H1 (cell line): ENCODE measurements at regions not wholly inside any gene's neighbourhood (a gene's known extent, or its start where the extent isn't known, plus 50 kb on each side); places are given as distances from the start of the nearest gene placed in this dataset.
"Not testable (repeated sequence)": the region's sequence is repeated elsewhere in the genome, so short reads cannot be mapped to it uniquely, and the experiment has no call there.

Experiments
- CTCF ChIA-PET: fragments of 300-600 bp; sonication (Branson Sonifier 250); formaldehyde crosslinking; loops from one replicate; lab custom pipeline; 2021; ENCODE audit not compliant: partially characterized antibody; lab: Charles Lee
- POLR2A ChIA-PET: fragments of 300-600 bp; sonication (Branson Sonifier 250); formaldehyde crosslinking; loops from one replicate; lab custom pipeline; 2021; ENCODE audit warnings: inconsistent platforms; ENCODE audit not compliant: partially characterized antibody; lab: Charles Lee
- DNase-seq, 2 experiments: peaks; one replicate each; pipeline versions ENCODE4 v3.0.0 to v3.0.0-alpha.2; 2010 to 2022; ENCODE audit warnings: low spot score in 2 of 2, low read depth in 1 of 2, mixed read lengths in 1 of 2
- FAIRE-seq: peaks from 2 replicates; lab custom pipeline; 2011; peaks lifted over from hg19 to GRCh38; lab: Jason Lieb, UNC
- H2AFZ ChIP-seq: 2 replicates; pipeline ENCODE4 v1.8.1; 2012; ENCODE audit warnings: low read length, inconsistent platforms
- H2AK5ac ChIP-seq: 2 replicates; pipeline ENCODE4 v1.6.1; 2013; ENCODE audit warnings: low read depth, low read length
- H2BK120ac ChIP-seq: replicated peaks from 2 replicates; pipeline ENCODE3; 2013; ENCODE audit warnings: low read depth, low read length, inconsistent platforms
- H2BK12ac ChIP-seq: 2 replicates; pipeline ENCODE4 v1.6.1; 2013; ENCODE audit warnings: low read depth, low read length
- H2BK15ac ChIP-seq: 2 replicates; pipeline ENCODE4 v1.6.1; 2013; ENCODE audit warnings: low read length
- H2BK20ac ChIP-seq: 2 replicates; pipeline ENCODE4 v1.6.1; 2013; ENCODE audit warnings: low read length
- H2BK5ac ChIP-seq: 2 replicates; pipeline ENCODE4 v1.6.1; 2013; ENCODE audit warnings: low read depth, low read length
- H3K14ac ChIP-seq: 2 replicates; pipeline ENCODE4 v1.6.1; 2013; ENCODE audit warnings: inconsistent platforms; ENCODE audit not compliant: insufficient read length
- H3K18ac ChIP-seq: 2 replicates; pipeline ENCODE4 v1.6.1; 2013; ENCODE audit warnings: low read length; ENCODE audit errors: extremely low read depth
- H3K23ac ChIP-seq: 2 replicates; pipeline ENCODE4 v1.6.1; 2013; ENCODE audit warnings: inconsistent platforms; ENCODE audit not compliant: insufficient read length
- H3K23me2 ChIP-seq: 2 replicates; pipeline ENCODE4 v1.6.1; 2013; ENCODE audit warnings: low read depth, low read length
- H3K27ac ChIP-seq: 2 replicates; pipeline ENCODE4 v1.6.1; 2011; ENCODE audit warnings: low read depth, low read length, inconsistent platforms
- H3K27me3 ChIP-seq, 4 experiments: replicated peaks in 1 of 4; 1 replicate in 1 of 4; 2 replicates in 3 of 4; pipeline versions ENCODE4 v1.6.1 to v1.8.1; 2011 to 2013; ENCODE audit warnings: low read length in 3 of 4, mild to moderate bottlenecking in 3 of 4, inconsistent platforms in 2 of 4, mixed read lengths in 2 of 4, moderate library complexity in 1 of 4; ENCODE audit not compliant: control insufficient read depth in 3 of 4, insufficient read depth in 3 of 4; ENCODE audit errors: extremely low read depth in 1 of 4
- H3K36me3 ChIP-seq, 4 experiments: 2 replicates each; pipeline versions ENCODE4 v1.6.1 to v1.8.1; 2011 to 2013; ENCODE audit warnings: mild to moderate bottlenecking in 4 of 4, low read length in 3 of 4, moderate library complexity in 2 of 4, control low read depth in 1 of 4, inconsistent platforms in 1 of 4; ENCODE audit not compliant: insufficient read depth in 4 of 4, control insufficient read depth in 2 of 4
- H3K4ac ChIP-seq: replicated peaks from 2 replicates; pipeline ENCODE3; 2013; ENCODE audit warnings: low read length, low read depth, mixed read lengths, inconsistent platforms; ENCODE audit not compliant: insufficient read length
- H3K4me1 ChIP-seq, 4 experiments: replicated peaks in 1 of 4; 1 replicate in 1 of 4; 2 replicates in 3 of 4; pipeline versions ENCODE4 v1.6.1 to v1.8.1; 2011 to 2013; ENCODE audit warnings: low read length in 3 of 4, inconsistent platforms in 2 of 4, mixed read lengths in 1 of 4; ENCODE audit not compliant: insufficient read depth in 4 of 4, control insufficient read depth in 3 of 4
- H3K4me2 ChIP-seq, 2 experiments: 2 replicates each; pipeline versions ENCODE4 v1.6.1 to v1.8.1; 2011 to 2013; ENCODE audit warnings: low read depth in 2 of 2, low read length in 2 of 2, control low read depth in 1 of 2, inconsistent platforms in 1 of 2, mild to moderate bottlenecking in 1 of 2; ENCODE audit not compliant: insufficient read depth in 1 of 2
- H3K4me3 ChIP-seq, 4 experiments: fragments of 200-600, 300-600 bp in 1 of 4; sonication (generic), shearing (Covaris generic), sonication (Bioruptor Twin) in 1 of 4; 2 replicates each; pipeline versions ENCODE4 v1.5.1 to v1.8.1; 2011 to 2016; ENCODE audit warnings: low read length in 4 of 4, low read depth in 3 of 4, control low read depth in 2 of 4, inconsistent platforms in 2 of 4, mild to moderate bottlenecking in 2 of 4, mixed read lengths in 1 of 4, moderate library complexity in 1 of 4; ENCODE audit not compliant: insufficient read depth in 2 of 4; ENCODE audit errors: extremely low read depth in 1 of 4
- H3K56ac ChIP-seq: replicated peaks from 2 replicates; pipeline ENCODE3; 2013; ENCODE audit warnings: low read depth, mild to moderate bottlenecking, mixed read lengths, low read length, inconsistent platforms; ENCODE audit not compliant: insufficient read length
- H3K79me1 ChIP-seq: 2 replicates; pipeline ENCODE4 v1.6.1; 2013; ENCODE audit warnings: low read depth, low read length, control low read depth
- H3K79me2 ChIP-seq, 2 experiments: 2 replicates each; pipeline versions ENCODE4 v1.6.1 to v1.8.1; 2012 to 2013; ENCODE audit warnings: low read length in 2 of 2, mild to moderate bottlenecking in 2 of 2, inconsistent platforms in 1 of 2; ENCODE audit not compliant: insufficient read depth in 2 of 2, control insufficient read depth in 1 of 2
- H3K9ac ChIP-seq, 4 experiments: replicated peaks in 1 of 4; 1 replicate in 1 of 4; 2 replicates in 3 of 4; pipeline versions ENCODE4 v1.6.1 to v1.8.1; 2011 to 2013; ENCODE audit warnings: low read depth in 3 of 4, low read length in 3 of 4, control low read depth in 2 of 4, mild to moderate bottlenecking in 2 of 4, moderate library complexity in 2 of 4, inconsistent platforms in 1 of 4; ENCODE audit errors: extremely low read depth in 1 of 4
- H3K9me3 ChIP-seq, 2 experiments: 2 replicates each; pipeline versions ENCODE4 v1.6.1 to v1.8.1; 2012 to 2013; ENCODE audit warnings: mild to moderate bottlenecking in 2 of 2, moderate library complexity in 2 of 2, control low read depth in 1 of 2, inconsistent platforms in 1 of 2, low read depth in 1 of 2, low read length in 1 of 2, mixed read lengths in 1 of 2; ENCODE audit not compliant: insufficient read depth in 2 of 2
- H4K20me1 ChIP-seq, 2 experiments: replicated peaks in 1 of 2; 2 replicates each; pipeline versions ENCODE3 to v1.8.1; 2011 to 2013; ENCODE audit warnings: inconsistent platforms in 2 of 2, low read length in 2 of 2, mild to moderate bottlenecking in 1 of 2; ENCODE audit not compliant: insufficient read depth in 2 of 2, control insufficient read depth in 1 of 2
- H4K5ac ChIP-seq: 2 replicates; pipeline ENCODE4 v1.6.1; 2013; ENCODE audit warnings: low read length, low read depth, mixed read lengths, inconsistent platforms; ENCODE audit not compliant: insufficient read length
- H4K8ac ChIP-seq: 2 replicates; pipeline ENCODE4 v1.8.0; 2013; ENCODE audit warnings: mild to moderate bottlenecking, moderate library complexity, low read length, inconsistent platforms; ENCODE audit not compliant: insufficient read depth; ENCODE audit errors: extremely low read depth
- H4K91ac ChIP-seq: replicated peaks from 2 replicates; pipeline ENCODE3; 2013; ENCODE audit warnings: low read length, mixed read lengths, inconsistent platforms; ENCODE audit not compliant: insufficient read length
- WGBS, 2 experiments: shearing (Covaris generic) in 1 of 2; methylation state at CpG; one replicate each; pipeline versions ENCODE4 v1.1.6 to v1.1.7; 2013 to 2015; ENCODE audit warnings: low lambda C conversion rate in 2 of 2, mixed read lengths in 2 of 2, inconsistent platforms in 1 of 2, low coverage in 1 of 2, missing lambda C conversion rate in 1 of 2; ENCODE audit not compliant: insufficient replicate concordance in 2 of 2, insufficient coverage in 1 of 2, insufficient read length in 1 of 2; ENCODE audit errors: extremely low coverage in 1 of 2, missing lambda C conversion rate in 1 of 2; 5-methylcytosine and 5-hydroxymethylcytosine counted together

DNA sequence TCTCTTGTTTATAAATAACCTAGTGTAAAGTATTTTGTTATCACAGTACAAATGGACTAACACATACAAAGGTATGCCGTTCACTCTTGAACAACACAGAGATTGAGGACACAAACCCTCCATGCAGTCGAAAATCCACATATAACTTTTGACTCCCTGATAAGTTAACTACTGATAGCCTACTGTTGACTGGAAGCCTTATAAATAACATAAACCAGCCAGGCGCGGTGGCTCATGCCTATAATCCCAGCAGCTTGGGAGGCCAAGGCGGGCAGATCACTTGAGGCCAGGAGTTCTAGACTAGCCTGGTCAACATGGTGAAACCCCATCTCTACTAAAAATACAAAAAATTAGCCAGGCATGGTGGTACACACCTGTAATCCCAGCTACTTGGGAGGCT, 290.1 kb upstream of the IGF1R start:
- not testable (repeated sequence) for DNase-seq, H2BK12ac ChIP-seq

More for the DNA sequence above, 290.1 kb upstream of the IGF1R start:
- H3K4me2 ChIP-seq, H3K14ac ChIP-seq, H2BK20ac ChIP-seq, H3K4ac ChIP-seq, H3K36me3 ChIP-seq, H2BK15ac ChIP-seq, H2AFZ ChIP-seq, H4K91ac ChIP-seq, H3K79me1 ChIP-seq, H2BK120ac ChIP-seq, H3K4me3 ChIP-seq, H3K9ac ChIP-seq, H4K8ac ChIP-seq, H3K18ac ChIP-seq, POLR2A ChIA-PET, H3K27ac ChIP-seq, FAIRE-seq, H3K4me1 ChIP-seq, H3K9me3 ChIP-seq, CTCF ChIA-PET, H3K23me2 ChIP-seq, H3K56ac ChIP-seq, H4K5ac ChIP-seq, H3K79me2 ChIP-seq, H2AK5ac ChIP-seq, H4K20me1 ChIP-seq, H3K23ac ChIP-seq, H2BK5ac ChIP-seq, H3K27me3 ChIP-seq: not testable (repeated sequence)
- WGBS, 2 experiments, result 93% methylated on average over 5 of the region's 5 CpGs; no CpG with 5 or more reads in 1 of the 2 experiments
